HG03159 (cell line): ENCODE measurements at regions not wholly inside any gene's neighbourhood (a gene's known extent, or its start where the extent isn't known, plus 50 kb on each side); places are given as distances from the start of the nearest gene placed in this dataset.

Experiments used
- ATAC-seq: cut with Tn5 transposase; IDR thresholded peaks from one replicate; pipeline ENCODE4 v1.9.1; 2021; ENCODE audit warnings: mild to moderate bottlenecking, moderate library complexity; ENCODE audit not compliant: unreplicated experiment

GRCh38 chr5:173717959-173718358 lies 101.5 kb upstream of the BOD1 start:
- no peak for ATAC-seq

GRCh38 chr5:173718469-173718868 lies 102.0 kb upstream of the BOD1 start:
- ATAC-seq = no peak

GRCh38 chr5:173719731-173720082 lies 103.3 kb upstream of the BOD1 start:
- no peak for ATAC-seq

GRCh38 chr5:173720286-173720952 lies 104.0 kb upstream of the BOD1 start:
- ATAC-seq = no peak

- ATAC-seq = no peak
Measured at GRCh38 chr5:173720953-173721600, 104.6 kb upstream of the BOD1 start.

GRCh38 chr5:173721601-173722232 lies 105.3 kb upstream of the BOD1 start:
- no peak for ATAC-seq

- no peak for ATAC-seq
Measured at GRCh38 chr5:173726846-173727557, 110.6 kb upstream of the BOD1 start.

- no peak for ATAC-seq
Measured at GRCh38 chr5:173727839-173728778, 111.7 kb upstream of the BOD1 start.

GRCh38 chr5:173729079-173729765 lies 112.8 kb upstream of the BOD1 start:
- no peak for ATAC-seq

GRCh38 chr5:173730632-173731298 lies 114.3 kb upstream of the BOD1 start:
- no peak for ATAC-seq

GRCh38 chr5:173733021-173733420 lies 116.6 kb upstream of the BOD1 start:
- ATAC-seq = no peak

GRCh38 chr5:173733425-173733824 lies 117.0 kb upstream of the BOD1 start:
- no peak for ATAC-seq

GRCh38 chr5:173733831-173734501 lies 117.5 kb upstream of the BOD1 start:
- peak; percentile 54 for ATAC-seq

- ATAC-seq = no peak
Measured at GRCh38 chr5:173734716-173735115, 118.3 kb upstream of the BOD1 start.

GRCh38 chr5:173735184-173735583 lies 118.7 kb upstream of the BOD1 start:
- no peak for ATAC-seq

- ATAC-seq = no peak
Measured at GRCh38 chr5:173735691-173736090, 119.2 kb upstream of the BOD1 start.

GRCh38 chr5:173736374-173736773 lies 119.9 kb upstream of the BOD1 start:
- ATAC-seq = no peak

- ATAC-seq = peak; percentile 78
Measured at GRCh38 chr5:173736923-173737412, 120.5 kb upstream of the BOD1 start.

- ATAC-seq = no peak
Measured at GRCh38 chr5:173739741-173740140, 123.3 kb upstream of the BOD1 start.
